OCI-LY1 (cell line): ENCODE measurements at regions not wholly inside any gene's neighbourhood (a gene's known extent, or its start where the extent isn't known, plus 50 kb on each side); places are given as distances from the start of the nearest gene placed in this dataset.
"Not testable (repeated sequence)": the region's sequence is repeated elsewhere in the genome, so short reads cannot be mapped to it uniquely, and the experiment has no call there.

Experiments used
- H2AFZ ChIP-seq: fragments of 200-600 bp; sonication (generic), shearing (Covaris generic); 2 replicates; pipeline ENCODE4 v1.6.0; 2014; ENCODE audit warnings: antibody characterized with exemption, mild to moderate bottlenecking, low read length
- H3F3A ChIP-seq: fragments of 200-600 bp; sonication (generic), shearing (Covaris generic); 2 replicates; pipeline ENCODE4 v1.6.0; 2014; ENCODE audit warnings: mild to moderate bottlenecking, antibody characterized with exemption, low read length, moderate library complexity; ENCODE audit not compliant: insufficient read depth
- H3K27ac ChIP-seq: fragments of 200-600 bp; sonication (generic); 2 replicates; pipeline ENCODE4 v1.5.1; 2014; ENCODE audit warnings: low read length, mixed run types, mild to moderate bottlenecking, low read depth; ENCODE audit not compliant: poor library complexity, severe bottlenecking
- H3K27me3 ChIP-seq: fragments of 200-600 bp; sonication (generic); 2 replicates; pipeline ENCODE4 v1.6.0; 2014; ENCODE audit warnings: antibody characterized with exemption, mild to moderate bottlenecking, low read length, moderate library complexity; ENCODE audit not compliant: insufficient read depth
- H3K36me3 ChIP-seq: fragments of 200-600 bp; sonication (generic); 2 replicates; pipeline ENCODE4 v1.6.1; 2014; ENCODE audit warnings: mild to moderate bottlenecking, antibody characterized with exemption, low read length, moderate library complexity, mixed read lengths; ENCODE audit not compliant: insufficient read depth
- H3K4me1 ChIP-seq: fragments of 200-600 bp; sonication (generic); 2 replicates; pipeline ENCODE4 v1.5.1; 2014; ENCODE audit warnings: mild to moderate bottlenecking, low read length, moderate library complexity; ENCODE audit not compliant: insufficient read depth, severe bottlenecking
- H3K4me2 ChIP-seq: fragments of 200-600 bp; sonication (generic), shearing (Covaris generic); 2 replicates; pipeline ENCODE4 v1.6.1; 2014; ENCODE audit warnings: low read length
- H3K4me3 ChIP-seq: fragments of 200-600 bp; sonication (generic); 2 replicates; pipeline ENCODE4 v1.5.1; 2014; ENCODE audit warnings: low read length, low read depth, mild to moderate bottlenecking, mixed read lengths; ENCODE audit not compliant: poor library complexity, severe bottlenecking
- H3K79me2 ChIP-seq: fragments of 200-600 bp; shearing (Covaris generic); 2 replicates; pipeline ENCODE4 v1.6.1; 2016; ENCODE audit warnings: mixed run types, low read length, mixed read lengths; ENCODE audit not compliant: insufficient read depth
- H3K9ac ChIP-seq: fragments of 200-600 bp; sonication (generic), shearing (Covaris generic); 2 replicates; pipeline ENCODE4 v1.6.1; 2014; ENCODE audit warnings: mild to moderate bottlenecking, low read length, mixed read lengths
- H3K9me2 ChIP-seq: fragments of 200-600 bp; sonication (generic), shearing (Covaris generic); 2 replicates; pipeline ENCODE4 v1.6.1; 2014; ENCODE audit warnings: low read depth, mild to moderate bottlenecking, low read length, mixed read lengths
- H3K9me3 ChIP-seq: fragments of 200-600 bp; shearing (Covaris generic); 2 replicates; pipeline ENCODE4 v1.6.1; 2014; ENCODE audit warnings: low read length, mixed read lengths
- H4K20me1 ChIP-seq: fragments of 200-600 bp; sonication (generic), shearing (Covaris generic); 2 replicates; pipeline ENCODE4 v1.6.0; 2016; ENCODE audit warnings: mild to moderate bottlenecking, low read length; ENCODE audit not compliant: insufficient read depth
- CTCF ChIP-seq: fragments of 200-600 bp; sonication (generic), shearing (Covaris generic); IDR thresholded peaks from 2 replicates; pipeline ENCODE4 v1.5.1; 2017; ENCODE audit warnings: mild to moderate bottlenecking, antibody characterized with exemption, low read length, moderate library complexity, mixed read lengths
- EZH2 ChIP-seq: fragments of 200-600 bp; sonication (generic), shearing (Covaris generic); IDR thresholded peaks from 2 replicates; pipeline ENCODE4 v1.8.0; 2017; ENCODE audit warnings: borderline replicate concordance, mixed run types, mild to moderate bottlenecking, antibody characterized with exemption, low read length, moderate library complexity, mixed read lengths

DNA sequence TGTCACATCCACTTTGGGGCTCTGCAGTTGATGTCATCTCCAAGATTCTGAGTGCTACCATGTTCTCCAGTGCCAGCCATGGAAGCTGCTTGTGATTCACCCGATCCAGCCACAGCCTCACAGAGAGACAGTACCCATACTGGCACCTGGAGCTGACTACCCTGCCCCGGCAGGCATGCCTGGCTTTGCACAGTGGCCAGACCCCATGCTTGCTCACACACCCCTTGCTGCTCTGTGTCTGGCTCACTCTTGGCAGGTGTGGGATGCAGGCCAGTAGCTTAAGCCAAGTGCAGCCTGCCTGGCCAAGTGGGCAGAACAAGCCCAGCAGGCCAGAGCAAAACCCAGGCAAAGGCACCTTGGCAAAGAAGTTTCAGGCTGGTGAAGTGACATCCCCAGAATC lies 828.4 kb upstream of the VRK2 start:
- H3K4me1 ChIP-seq: no peaks in the 10 kb centered on the region
- TF ChIP-seq CTCF (no peak), EZH2 (no peak)
- H3K36me3 ChIP-seq: no peaks in the 10 kb centered on the region
- H3K79me2 ChIP-seq: no peaks in the 10 kb centered on the region
- no peak overlapping the region for H3K9ac ChIP-seq
- H3K4me2 ChIP-seq: no peak overlapping the region
- no peaks in the 10 kb centered on the region for H3K27me3 ChIP-seq
- no peaks in the 10 kb centered on the region for H3K9me2 ChIP-seq
- no peak overlapping the region for H3K27ac ChIP-seq
- H3F3A ChIP-seq: no peaks in the 10 kb centered on the region
- H3K4me3 ChIP-seq: no peak overlapping the region
- H2AFZ ChIP-seq: no peak overlapping the region
- no peaks in the 10 kb centered on the region for H4K20me1 ChIP-seq
- peaks cover 2% of the 10 kb centered on the region; the same call in 1 of the 2 replicates for H3K9me3 ChIP-seq

- H3K36me3 ChIP-seq, H3K9me2 ChIP-seq, H3K4me2 ChIP-seq, H3K9ac ChIP-seq, H3K79me2 ChIP-seq, H4K20me1 ChIP-seq, H3K4me3 ChIP-seq, H3K4me1 ChIP-seq, H2AFZ ChIP-seq, H3K9me3 ChIP-seq, H3K27me3 ChIP-seq, H3K27ac ChIP-seq, H3F3A ChIP-seq: not testable (repeated sequence)
Observed at GRCh38 chr2:57229706-57230105, 816.9 kb upstream of the VRK2 start.

DNA sequence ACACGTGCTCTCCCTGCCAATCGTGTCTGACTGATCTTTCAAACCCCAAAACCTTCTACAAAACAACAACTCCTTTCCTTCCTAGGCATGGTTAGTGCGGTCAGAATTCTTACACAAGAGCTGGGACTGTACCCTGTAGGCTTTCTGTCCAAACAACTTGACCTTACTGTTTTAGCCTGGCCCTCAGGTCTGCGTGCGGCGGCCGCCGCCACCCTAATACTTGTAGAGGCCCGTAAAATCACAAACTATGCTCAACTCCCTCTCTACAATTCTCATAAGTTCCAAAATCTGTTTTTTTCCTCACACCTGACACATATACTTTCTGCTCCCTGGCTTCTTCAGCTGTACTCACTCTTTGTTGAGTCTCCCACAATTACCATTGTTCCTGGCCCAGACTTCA lies 814.3 kb upstream of the VRK2 start:
- H3K4me2 ChIP-seq, H3F3A ChIP-seq, H3K36me3 ChIP-seq, H3K9me3 ChIP-seq, H3K79me2 ChIP-seq, H3K27me3 ChIP-seq, H3K4me3 ChIP-seq, H3K4me1 ChIP-seq, H3K9me2 ChIP-seq, H2AFZ ChIP-seq, H3K9ac ChIP-seq, H4K20me1 ChIP-seq, H3K27ac ChIP-seq: not testable (repeated sequence)

- H3K9ac ChIP-seq, H3K27ac ChIP-seq, H3K27me3 ChIP-seq, H3K9me2 ChIP-seq, H3K9me3 ChIP-seq, H3F3A ChIP-seq, H3K4me3 ChIP-seq, H3K4me1 ChIP-seq, H3K36me3 ChIP-seq, H2AFZ ChIP-seq, H4K20me1 ChIP-seq, H3K79me2 ChIP-seq, H3K4me2 ChIP-seq: not testable (repeated sequence)
Observed at GRCh38 chr2:57251495-57251894, 795.1 kb upstream of the VRK2 start.

DNA sequence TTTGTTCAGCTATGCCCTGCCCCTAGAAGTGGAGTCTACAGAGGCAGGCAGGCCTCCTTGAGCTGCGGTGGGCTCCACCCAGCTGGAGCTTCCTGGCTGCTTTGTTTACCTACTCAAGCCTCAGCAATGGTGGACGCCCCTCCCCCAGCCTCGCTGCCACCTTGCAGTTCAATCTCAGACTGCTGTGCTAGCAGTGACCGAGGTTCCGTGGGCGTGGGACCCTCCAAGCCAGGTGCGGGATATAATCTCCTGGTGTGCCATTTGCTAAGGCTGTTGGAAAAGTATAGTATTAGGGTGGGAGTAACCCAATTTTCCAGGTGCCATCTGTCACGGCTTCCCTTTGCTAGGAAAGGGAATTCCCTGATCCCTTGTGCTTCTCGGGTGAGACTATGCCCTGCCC lies 770.2 kb upstream of the VRK2 start:
- not testable (repeated sequence) for H3K9me3 ChIP-seq, H3K27ac ChIP-seq, H3K36me3 ChIP-seq, H3K4me3 ChIP-seq, H4K20me1 ChIP-seq, H3F3A ChIP-seq, H3K4me1 ChIP-seq, H3K9me2 ChIP-seq, H3K4me2 ChIP-seq, H2AFZ ChIP-seq, H3K79me2 ChIP-seq, H3K27me3 ChIP-seq, H3K9ac ChIP-seq
